PC-3 (cell line): ENCODE measurements at regions not wholly inside any gene's neighbourhood (a gene's known extent, or its start where the extent isn't known, plus 50 kb on each side); places are given as distances from the start of the nearest gene placed in this dataset.

Experiments
- CTCF ChIP-seq: fragments of 300-600 bp; sonication (generic); conservative IDR thresholded peaks from 2 replicates; pipeline ENCODE4 v1.5.1; 2017; ENCODE audit warnings: antibody characterized with exemption, low read depth, mild to moderate bottlenecking, low read length
- EZH2 ChIP-seq: fragments of 300-600 bp; sonication (generic); IDR thresholded peaks from one replicate; pipeline ENCODE4 v1.6.1; 2017; ENCODE audit warnings: antibody characterized with exemption, mild to moderate bottlenecking, low read length; ENCODE audit not compliant: unreplicated experiment
- EZH2phosphoT487 ChIP-seq: fragments of 300-600 bp; sonication (generic); IDR thresholded peaks from 2 replicates; pipeline ENCODE4 v1.6.1; 2018; ENCODE audit warnings: mild to moderate bottlenecking, antibody characterized with exemption, low read length, borderline replicate concordance

- no peak for TF ChIP-seq CTCF
- no peak for TF ChIP-seq EZH2
- TF ChIP-seq EZH2phosphoT487 = no peak
Observed at GRCh38 chr21:23968008-23968407, 1639.3 kb downstream of the MRPL39 start.
